Thyroid gland (tissue), 4 donors: ENCODE measurements at regions not wholly inside any gene's neighbourhood (a gene's known extent, or its start where the extent isn't known, plus 50 kb on each side); places are given as distances from the start of the nearest gene placed in this dataset.

ENCODE experiments used
- CTCF ChIP-seq, 6 experiments: fragments of 200-600 bp in 3 of 6; fragments of 450-650 bp in 3 of 6; sonication (generic) in 3 of 6; IDR thresholded peaks; one replicate each; pipeline ENCODE4 v1.5.1; 2016 to 2019; ENCODE audit warnings: antibody characterized with exemption in 6 of 6, mild to moderate bottlenecking in 2 of 6, inconsistent platforms in 1 of 6, moderate library complexity in 1 of 6
- POLR2A ChIP-seq, 2 donors: fragments of 450-650 bp; IDR thresholded peaks; one replicate each; pipeline ENCODE4 v1.6.1; 2017; ENCODE audit warnings: antibody characterized with exemption in 2 of 2, mild to moderate bottlenecking in 2 of 2, moderate library complexity in 1 of 2

- TF ChIP-seq POLR2A (IDR thresholded peaks at IDR 0.05) (no peak), CTCF (IDR thresholded peaks at IDR 0.05) (no peak)
Observed at GRCh38 chr4:14084598-14084997, 457.1 kb upstream of the BOD1L1 start.
